Left forelimb (tissue), 1 donor: ENCODE measurements at regions not wholly inside any gene's neighbourhood (a gene's known extent, or its start where the extent isn't known, plus 50 kb on each side); places are given as distances from the start of the nearest gene placed in this dataset.

Experiments used
- DNase-seq: peaks from one replicate; pipeline ENCODE4 v3.0.0-alpha.2; 2018; ENCODE audit warnings: low spot score

- no peak for DNase-seq
Observed at GRCh38 chr11:116557282-116557681, 215.5 kb downstream of the BUD13 start.

- no peak for DNase-seq
Observed at GRCh38 chr11:116556483-116556882, 216.3 kb downstream of the BUD13 start.

GRCh38 chr11:116553482-116553881 is 219.3 kb downstream of the BUD13 start:
- DNase-seq = no peak

- DNase-seq = no peak
Observed at GRCh38 chr11:116551576-116551975, 221.2 kb downstream of the BUD13 start.

GRCh38 chr11:116548256-116548655 is 224.5 kb downstream of the BUD13 start:
- no peak for DNase-seq

GRCh38 chr11:116547571-116547970 is 225.2 kb downstream of the BUD13 start:
- DNase-seq = no peak

GRCh38 chr11:116545912-116546311 is 226.9 kb downstream of the BUD13 start:
- DNase-seq = no peak

GRCh38 chr11:116544721-116545120 is 228.1 kb downstream of the BUD13 start:
- DNase-seq = no peak

- DNase-seq = no peak
Observed at GRCh38 chr11:116543911-116544475, 228.8 kb downstream of the BUD13 start.

- no peak for DNase-seq
Observed at GRCh38 chr11:116543099-116543498, 229.7 kb downstream of the BUD13 start.

GRCh38 chr11:116542406-116542805 is 230.4 kb downstream of the BUD13 start:
- DNase-seq = no peak

GRCh38 chr11:116541460-116541859 is 231.3 kb downstream of the BUD13 start:
- DNase-seq = no peak

- DNase-seq = no peak
Observed at GRCh38 chr11:116540645-116541304, 232.0 kb downstream of the BUD13 start.

GRCh38 chr11:116539836-116540418 is 232.9 kb downstream of the BUD13 start:
- DNase-seq = peak; percentile 41

GRCh38 chr11:116539211-116539610 is 233.6 kb downstream of the BUD13 start:
- DNase-seq = no peak

- DNase-seq = no peak
Observed at GRCh38 chr11:116538677-116539076, 234.1 kb downstream of the BUD13 start.

GRCh38 chr11:116537709-116538108 is 235.1 kb downstream of the BUD13 start:
- peak; percentile 53 for DNase-seq

GRCh38 chr11:116537121-116537520 is 235.7 kb downstream of the BUD13 start:
- no peak for DNase-seq

GRCh38 chr11:116536416-116536815 is 236.4 kb downstream of the BUD13 start:
- DNase-seq = no peak

GRCh38 chr11:116535994-116536393 is 236.8 kb downstream of the BUD13 start:
- no peak for DNase-seq

GRCh38 chr11:116535120-116535519 is 237.7 kb downstream of the BUD13 start:
- no peak for DNase-seq

- DNase-seq = no peak
Observed at GRCh38 chr11:116534270-116534975, 238.4 kb downstream of the BUD13 start.
